ENCODE measurements at regions not wholly inside any gene's neighbourhood (a gene's known extent, or its start where the extent isn't known, plus 50 kb on each side); places are given as distances from the start of the nearest gene placed in this dataset.

DNA sequence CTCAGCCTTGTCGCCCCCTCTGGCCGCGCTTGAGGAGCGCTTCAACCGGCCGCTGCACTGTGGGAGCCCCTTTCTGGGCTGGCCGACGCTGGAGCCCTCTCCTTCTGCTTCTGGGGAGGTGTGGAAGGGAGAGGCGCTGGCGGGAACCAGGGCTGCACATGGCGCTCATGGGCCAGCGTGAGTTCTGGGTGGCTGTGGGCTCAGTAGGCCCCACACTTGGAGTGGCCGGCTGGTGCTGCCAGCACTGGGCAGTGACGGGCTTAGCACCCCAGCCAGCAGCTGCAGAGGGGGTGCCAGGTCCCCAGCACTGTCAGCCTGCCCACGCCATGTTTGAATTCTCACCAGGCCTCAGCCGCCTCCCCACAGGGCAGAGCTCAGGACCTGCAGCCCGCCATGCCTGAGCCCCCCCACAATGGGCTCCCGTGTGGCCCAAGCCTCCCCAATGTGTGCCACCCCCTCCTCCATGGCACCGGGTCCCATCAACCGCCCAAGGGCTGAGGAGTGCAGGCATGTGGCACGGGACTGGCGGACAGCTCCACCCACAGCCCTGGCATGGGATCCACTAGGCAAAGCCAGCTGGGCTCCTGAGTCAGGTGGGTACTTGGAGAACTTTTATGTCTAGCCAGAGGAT lies 615.2 kb downstream of the TRIML1 start:
- no peak for DNase-seq (ENCODE audit: low read depth)
- TF ChIP-seq, protein P1, sequence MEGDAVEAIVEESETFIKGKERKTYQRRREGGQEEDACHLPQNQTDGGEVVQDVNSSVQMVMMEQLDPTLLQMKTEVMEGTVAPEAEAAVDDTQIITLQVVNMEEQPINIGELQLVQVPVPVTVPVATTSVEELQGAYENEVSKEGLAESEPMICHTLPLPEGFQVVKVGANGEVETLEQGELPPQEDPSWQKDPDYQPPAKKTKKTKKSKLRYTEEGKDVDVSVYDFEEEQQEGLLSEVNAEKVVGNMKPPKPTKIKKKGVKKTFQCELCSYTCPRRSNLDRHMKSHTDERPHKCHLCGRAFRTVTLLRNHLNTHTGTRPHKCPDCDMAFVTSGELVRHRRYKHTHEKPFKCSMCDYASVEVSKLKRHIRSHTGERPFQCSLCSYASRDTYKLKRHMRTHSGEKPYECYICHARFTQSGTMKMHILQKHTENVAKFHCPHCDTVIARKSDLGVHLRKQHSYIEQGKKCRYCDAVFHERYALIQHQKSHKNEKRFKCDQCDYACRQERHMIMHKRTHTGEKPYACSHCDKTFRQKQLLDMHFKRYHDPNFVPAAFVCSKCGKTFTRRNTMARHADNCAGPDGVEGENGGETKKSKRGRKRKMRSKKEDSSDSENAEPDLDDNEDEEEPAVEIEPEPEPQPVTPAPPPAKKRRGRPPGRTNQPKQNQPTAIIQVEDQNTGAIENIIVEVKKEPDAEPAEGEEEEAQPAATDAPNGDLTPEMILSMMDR (IDR thresholded peaks at IDR 0.05; ENCODE audit: low read depth, low read length, missing control alignments), result no peak
- H3K4me3 ChIP-seq (ENCODE audit: low read depth, low read length), result no peak overlapping the region

DNA sequence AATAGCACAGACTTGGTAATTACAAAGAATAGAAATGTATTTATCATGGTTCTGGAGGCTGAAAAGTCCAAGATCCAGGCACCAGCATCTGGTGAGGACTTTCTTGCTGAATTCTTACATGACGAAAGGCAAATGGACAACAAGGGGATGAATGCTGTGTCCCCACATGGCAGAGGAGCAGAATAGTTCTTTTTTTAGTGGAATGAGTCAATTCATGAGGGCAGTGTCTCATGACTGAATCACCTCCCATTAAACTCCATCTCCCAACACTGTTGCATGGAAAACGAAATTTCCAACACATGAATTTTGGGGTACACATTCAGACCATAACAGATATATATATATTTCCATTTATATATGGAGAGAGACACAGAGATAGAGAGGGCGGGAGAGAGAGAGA lies 628.3 kb downstream of the TRIML1 start:
- DNase-seq (ENCODE audit: low read depth), result no peak
- TF ChIP-seq, protein P1 (IDR thresholded peaks at IDR 0.05; ENCODE audit: low read depth, low read length, missing control alignments), result no peak
- no peak overlapping the region for H3K4me3 ChIP-seq (ENCODE audit: low read depth, low read length)

DNA sequence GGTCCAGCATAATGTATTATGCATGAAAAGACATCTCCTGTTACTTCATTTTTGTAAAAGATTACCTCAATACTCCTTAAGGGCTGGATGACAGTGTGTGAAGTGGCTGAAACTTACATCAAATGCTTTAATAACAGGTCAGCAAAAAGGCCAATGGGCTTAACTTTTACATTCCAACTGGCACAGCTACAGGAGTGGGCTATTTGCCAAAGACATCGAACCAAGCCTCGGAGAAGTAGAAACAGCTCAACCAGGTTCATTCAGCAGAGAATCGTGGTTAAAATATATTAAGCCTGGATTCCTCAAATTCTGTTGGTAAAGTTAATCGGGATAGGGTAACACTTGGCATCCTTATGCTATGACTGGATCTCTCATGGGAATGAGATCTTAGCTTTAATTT lies 639.7 kb downstream of the TRIML1 start:
- TF ChIP-seq, protein P1 (IDR thresholded peaks at IDR 0.05; ENCODE audit: low read depth, low read length, missing control alignments), result no peak

DNA sequence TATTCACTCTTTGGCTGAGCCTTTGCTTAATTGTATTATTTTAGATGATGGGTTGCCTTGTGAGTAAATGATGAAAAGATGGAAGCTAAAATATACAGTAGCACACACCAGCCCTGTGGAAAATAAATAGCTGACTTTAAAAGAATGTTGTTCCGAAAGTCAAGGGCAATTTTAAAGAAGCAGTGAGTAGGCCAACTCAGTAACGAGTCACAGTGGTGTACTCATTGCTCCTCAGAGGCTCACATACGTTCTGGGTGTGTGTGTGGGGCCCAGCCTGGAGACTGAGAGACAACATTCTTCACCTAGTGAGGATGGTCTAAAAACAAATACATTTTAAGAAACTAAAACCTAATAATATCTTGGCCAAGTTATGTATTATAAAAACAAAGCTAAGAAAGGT lies 640.3 kb downstream of the TRIML1 start:
- no peak for DNase-seq (ENCODE audit: low read depth)

More for the DNA sequence above, 639.7 kb downstream of the TRIML1 start:
- no peak overlapping the region for H3K4me3 ChIP-seq (ENCODE audit: low read depth, low read length)
- DNase-seq (ENCODE audit: low read depth), result no peak

DNA sequence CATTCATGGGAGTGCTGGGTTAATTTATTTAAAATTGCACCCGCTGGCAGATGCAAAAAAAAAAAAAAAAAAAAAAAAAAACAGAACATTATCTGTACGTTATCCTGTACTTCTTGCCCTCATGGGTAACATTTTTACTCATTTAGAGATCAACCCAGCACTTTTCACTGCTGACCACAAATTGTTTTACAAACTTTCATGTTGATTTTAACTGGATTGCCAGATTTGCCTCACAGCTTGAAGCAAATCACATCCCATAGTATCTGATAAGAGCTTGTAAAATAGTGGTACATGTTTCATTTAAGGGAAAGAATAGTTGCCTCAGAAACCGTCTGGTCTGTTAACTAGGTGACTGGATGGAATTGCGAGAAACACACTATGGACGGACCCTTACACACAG lies 640.8 kb downstream of the TRIML1 start:
- TF ChIP-seq, protein P1 (IDR thresholded peaks at IDR 0.05; ENCODE audit: low read depth, low read length, missing control alignments), result no peak
- no peak for DNase-seq (ENCODE audit: low read depth)
- no peak overlapping the region for H3K4me3 ChIP-seq (ENCODE audit: low read depth, low read length)

More for the DNA sequence above, 640.3 kb downstream of the TRIML1 start:
- H3K4me3 ChIP-seq (ENCODE audit: low read depth, low read length), result no peak overlapping the region
- TF ChIP-seq, protein P1 (IDR thresholded peaks at IDR 0.05; ENCODE audit: low read depth, low read length, missing control alignments), result no peak

DNA sequence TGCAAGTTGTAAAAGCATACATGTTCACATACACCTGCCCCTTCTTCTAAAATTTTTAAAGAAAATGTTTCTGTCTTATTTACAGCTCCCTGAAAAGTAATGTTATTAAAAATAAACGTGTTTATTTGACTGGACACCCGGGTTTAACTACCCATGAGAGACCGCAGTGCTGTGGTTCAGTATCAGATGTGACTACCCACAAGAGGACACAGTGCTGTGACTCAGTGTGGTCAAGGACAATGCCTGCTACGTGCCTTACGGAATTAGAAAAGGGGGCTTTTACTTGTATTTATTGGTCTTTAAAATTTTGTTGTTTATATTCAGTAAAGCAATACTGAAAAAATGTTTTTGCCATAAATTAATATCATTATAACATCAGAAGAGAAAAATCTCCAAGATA lies 641.4 kb downstream of the TRIML1 start:
- TF ChIP-seq, protein P1 (IDR thresholded peaks at IDR 0.05; ENCODE audit: low read depth, low read length, missing control alignments), result no peak
- no peak overlapping the region for H3K4me3 ChIP-seq (ENCODE audit: low read depth, low read length)
- no peak for DNase-seq (ENCODE audit: low read depth)

DNA sequence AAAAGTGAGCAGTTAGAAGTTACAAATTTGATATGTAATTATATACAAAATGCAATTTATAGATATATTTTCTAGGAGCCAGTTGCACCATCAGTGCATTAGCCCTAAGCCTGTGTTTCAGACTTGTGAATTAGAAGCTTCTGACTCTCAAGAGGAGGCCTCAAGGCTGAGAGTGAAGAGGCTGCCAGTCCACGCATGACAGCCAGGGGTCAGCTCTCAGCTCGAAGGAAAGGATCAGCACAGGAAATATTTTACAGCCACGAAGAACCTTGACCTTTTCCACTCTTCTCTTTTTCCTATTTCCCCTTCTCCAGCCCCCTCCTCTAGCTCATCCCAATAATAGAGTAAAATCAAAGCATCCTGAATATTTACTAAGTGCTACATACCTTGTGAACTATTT lies 642.4 kb downstream of the TRIML1 start:
- no peak for DNase-seq (ENCODE audit: low read depth)
- TF ChIP-seq, protein P1 (IDR thresholded peaks at IDR 0.05; ENCODE audit: low read depth, low read length, missing control alignments), result no peak
- H3K4me3 ChIP-seq (ENCODE audit: low read depth, low read length), result no peak overlapping the region

Data from GM12864 (cell line).